HG03139 (cell line): ENCODE measurements at regions not wholly inside any gene's neighbourhood (a gene's known extent, or its start where the extent isn't known, plus 50 kb on each side); places are given as distances from the start of the nearest gene placed in this dataset.

Experiments
- ATAC-seq: cut with Tn5 transposase; IDR thresholded peaks from one replicate; pipeline ENCODE4 v1.9.1; 2021; ENCODE audit not compliant: unreplicated experiment

GRCh38 chr10:1858547-1858946 lies 121.2 kb upstream of the ADARB2 start:
- ATAC-seq, result no peak

DNA sequence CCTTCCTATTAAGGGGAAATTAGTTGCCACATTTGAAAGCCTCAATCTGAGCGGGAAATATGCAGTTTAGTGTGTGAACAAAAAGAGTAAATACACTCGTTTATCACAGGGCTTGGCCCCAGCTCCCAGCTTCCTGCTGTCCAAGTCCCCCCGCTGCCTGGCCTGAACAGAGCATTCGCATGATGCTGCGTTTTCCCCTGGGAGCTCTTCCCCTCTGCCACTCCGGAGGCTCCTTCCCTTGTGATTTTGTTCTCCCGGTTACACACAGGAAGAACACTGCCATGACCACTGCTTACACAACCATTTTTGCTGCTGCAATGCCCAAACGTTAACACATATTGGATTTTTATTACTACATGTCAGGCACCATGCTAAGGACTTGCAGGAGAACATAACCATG lies 120.7 kb upstream of the ADARB2 start:
- ATAC-seq, result no peak

- ATAC-seq, result no peak
Observed at GRCh38 chr10:1855911-1856310, 118.6 kb upstream of the ADARB2 start.

GRCh38 chr10:1854271-1854670 lies 116.9 kb upstream of the ADARB2 start:
- no peak for ATAC-seq

GRCh38 chr10:1853801-1854200 lies 116.5 kb upstream of the ADARB2 start:
- ATAC-seq, result no peak

- ATAC-seq, result no peak
Observed at GRCh38 chr10:1852841-1853240, 115.5 kb upstream of the ADARB2 start.

DNA sequence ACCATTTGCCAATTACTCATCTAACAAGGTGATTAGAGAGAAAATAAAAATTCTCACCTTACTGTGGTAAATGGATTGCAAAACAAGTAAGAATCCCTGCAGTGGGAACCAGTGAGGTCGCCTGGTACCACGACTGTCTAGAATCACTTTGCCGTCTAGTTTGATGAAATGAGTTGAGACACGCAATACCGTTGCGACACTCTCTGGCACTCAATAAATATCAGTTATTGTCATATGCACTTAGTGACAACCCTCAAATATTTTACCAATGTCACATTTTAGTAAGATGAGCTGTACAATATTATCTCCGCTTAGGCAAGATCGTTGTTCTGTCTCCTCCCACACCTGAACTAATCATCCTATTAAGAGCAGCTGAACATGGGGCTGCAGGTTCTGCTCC lies 114.4 kb upstream of the ADARB2 start:
- ATAC-seq, result no peak

- no peak for ATAC-seq
Observed at GRCh38 chr10:1850971-1851527, 113.7 kb upstream of the ADARB2 start.

DNA sequence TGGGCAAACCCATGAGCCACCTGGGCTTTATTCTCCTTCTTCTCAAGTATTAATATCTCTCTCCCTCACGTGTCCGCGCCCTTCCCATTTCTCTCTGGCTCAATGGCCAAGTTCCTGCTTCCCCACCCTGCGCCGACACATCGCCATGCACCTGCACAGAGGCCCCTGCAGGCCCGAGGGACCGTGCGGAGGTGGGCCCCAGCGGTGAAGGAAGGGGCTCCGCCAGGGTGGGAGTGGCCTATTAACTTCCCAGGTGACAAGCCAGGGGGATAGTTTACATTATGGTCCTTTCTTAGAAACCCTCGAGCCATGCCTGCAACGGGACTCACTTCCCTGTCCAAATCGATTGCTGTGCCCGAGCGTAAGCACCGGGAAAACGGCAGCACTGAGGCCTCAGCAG lies 110.0 kb upstream of the ADARB2 start:
- ATAC-seq, result no peak

- no peak for ATAC-seq
Observed at GRCh38 chr10:1846032-1846431, 108.7 kb upstream of the ADARB2 start.

GRCh38 chr10:1841759-1842158 lies 104.4 kb upstream of the ADARB2 start:
- no peak for ATAC-seq

DNA sequence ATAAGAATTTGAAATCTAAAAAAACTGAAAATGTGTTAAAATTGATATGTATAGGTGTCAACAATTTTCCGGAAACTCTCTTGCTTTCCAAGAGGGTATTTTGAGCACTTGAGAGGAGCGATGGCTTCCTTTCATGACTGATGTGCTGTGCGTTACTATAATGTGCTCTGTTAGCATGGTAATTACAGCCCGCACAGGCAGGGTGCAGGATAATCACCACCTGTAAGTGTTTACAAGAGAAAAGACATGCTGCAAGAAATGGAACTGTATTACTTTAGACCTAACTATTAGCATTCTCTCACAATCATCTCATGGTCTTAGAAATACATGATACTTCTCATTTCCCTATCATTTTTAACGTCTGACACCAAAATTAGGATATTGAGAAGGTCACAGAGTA lies 92.4 kb upstream of the ADARB2 start:
- no peak for ATAC-seq

DNA sequence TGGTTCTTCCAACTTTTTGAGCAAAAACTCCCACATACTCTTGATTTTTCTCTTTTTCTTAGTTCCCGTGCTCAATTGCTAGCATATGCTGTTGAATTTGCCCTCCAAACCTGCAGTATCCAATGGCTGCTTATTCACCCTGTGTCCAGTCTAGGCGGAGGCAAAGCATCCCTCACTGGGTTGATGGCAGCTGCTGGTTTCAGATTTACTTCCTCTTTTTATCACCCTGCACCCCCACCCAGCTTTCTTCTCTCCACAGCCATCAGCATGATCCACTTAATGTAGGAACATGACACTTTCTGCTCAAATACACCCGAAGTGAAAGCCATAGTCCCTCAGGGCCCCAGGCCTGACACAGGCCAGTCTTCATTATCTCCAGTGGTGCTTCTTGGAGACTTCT lies 87.6 kb upstream of the ADARB2 start:
- peak; percentile 89 for ATAC-seq

DNA sequence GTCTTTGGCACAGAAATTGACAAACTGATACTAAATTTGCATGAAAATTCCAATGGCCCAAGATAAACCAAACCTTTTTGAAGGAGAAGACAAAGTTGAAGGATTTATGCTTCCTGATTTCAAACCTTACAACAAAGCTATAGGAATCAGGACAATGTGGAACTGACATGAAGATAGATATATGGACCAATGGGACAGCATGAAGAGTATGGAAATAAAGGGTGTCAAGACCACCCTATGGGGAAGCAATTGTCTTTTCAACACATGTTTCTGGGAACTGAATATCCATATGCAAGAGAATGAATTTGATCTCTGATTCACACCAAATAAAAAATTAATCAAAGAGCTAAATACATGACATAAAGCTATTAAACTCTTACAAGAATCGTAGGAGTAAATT lies 77.2 kb upstream of the ADARB2 start:
- ATAC-seq, result no peak

GRCh38 chr10:1809139-1809741 lies 71.9 kb upstream of the ADARB2 start:
- ATAC-seq, result no peak

- ATAC-seq, result no peak
Observed at GRCh38 chr10:1807924-1808323, 70.6 kb upstream of the ADARB2 start.

DNA sequence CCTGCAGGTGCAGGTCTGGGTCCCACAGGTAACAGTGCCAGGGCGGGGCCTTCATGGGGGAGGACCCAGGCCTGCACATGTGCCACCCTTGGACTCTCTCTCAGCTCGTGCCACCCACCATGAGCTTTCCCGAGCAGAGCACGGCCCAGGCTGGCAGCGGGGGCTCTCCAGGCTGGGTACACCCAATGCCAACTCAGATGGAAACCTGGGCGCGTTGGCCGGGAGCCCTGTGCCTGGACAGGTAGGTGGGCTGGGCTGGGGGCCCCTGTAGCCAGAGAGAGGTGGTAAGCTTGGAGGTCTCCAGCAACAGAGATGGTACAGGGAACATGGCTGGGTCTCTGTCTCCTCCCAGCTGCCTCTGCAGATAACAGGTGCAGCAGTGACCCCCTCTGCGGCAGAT lies 69.9 kb upstream of the ADARB2 start:
- ATAC-seq, result no peak

GRCh38 chr10:1802413-1802812 lies 65.1 kb upstream of the ADARB2 start:
- no peak for ATAC-seq

- ATAC-seq, result no peak
Observed at GRCh38 chr10:1788401-1788800, 51.1 kb upstream of the ADARB2 start.
